CD8-positive, alpha-beta memory T cell (primary cell): ENCODE measurements at regions not wholly inside any gene's neighbourhood (a gene's known extent, or its start where the extent isn't known, plus 50 kb on each side); places are given as distances from the start of the nearest gene placed in this dataset.

ENCODE experiments used
- CTCF ChIA-PET: fragments of 350-600 bp; sonication (Branson Sonifier 250); formaldehyde crosslinking; loops from one replicate; lab custom pipeline; 2021; ENCODE audit warnings: antibody characterized with exemption; lab: Charles Lee
- POLR2A ChIA-PET: fragments of 350-600 bp; sonication (Branson Sonifier 250); formaldehyde crosslinking; loops from one replicate; lab custom pipeline; 2021; ENCODE audit warnings: antibody characterized with exemption; lab: Charles Lee
- DNase-seq, 5 donors: peaks; one replicate each; pipeline versions ENCODE4 v3.0.0 to v3.0.0-alpha.2; 2020 to 2022; ENCODE audit warnings: mixed read lengths in 1 of 5
- H3K27ac ChIP-seq: one replicate; pipeline ENCODE4 v1.7.0; 2013; ENCODE audit warnings: low read depth, mild to moderate bottlenecking, low read length, moderate library complexity
- H3K27me3 ChIP-seq: 2 replicates; pipeline ENCODE4 v1.7.0; 2013; ENCODE audit warnings: low read length, mild to moderate bottlenecking; ENCODE audit not compliant: insufficient read depth, poor library complexity, severe bottlenecking
- H3K36me3 ChIP-seq: 2 replicates; pipeline ENCODE4 v1.7.0; 2013; ENCODE audit warnings: mild to moderate bottlenecking, low read length, moderate library complexity; ENCODE audit not compliant: insufficient read depth
- H3K4me1 ChIP-seq: 2 replicates; pipeline ENCODE4 v1.7.0; 2013; ENCODE audit warnings: mild to moderate bottlenecking, low read length, moderate library complexity; ENCODE audit not compliant: insufficient read depth
- H3K4me3 ChIP-seq: 2 replicates; pipeline ENCODE4 v1.7.0; 2013; ENCODE audit warnings: mild to moderate bottlenecking, low read length
- H3K9me3 ChIP-seq: 2 replicates; pipeline ENCODE4 v1.7.0; 2013; ENCODE audit warnings: mild to moderate bottlenecking, low read length
- H3K27ac Mint-ChIP-seq, 8 donors: one replicate each; pipeline ENCODE4 v1.8.0; 2020 to 2021; ENCODE audit warnings: mixed read lengths in 8 of 8, mild to moderate bottlenecking in 6 of 8, inconsistent platforms in 3 of 8, moderate library complexity in 3 of 8
- H3K27me3 Mint-ChIP-seq, 2 donors: one replicate each; pipeline ENCODE4 v1.8.0; 2020 to 2021; ENCODE audit warnings: mixed read lengths in 2 of 2, mild to moderate bottlenecking in 1 of 2, moderate library complexity in 1 of 2
- H3K36me3 Mint-ChIP-seq, 3 donors: one replicate each; pipeline ENCODE4 v1.8.0; 2020 to 2021; ENCODE audit warnings: mixed read lengths in 3 of 3, inconsistent platforms in 1 of 3, mild to moderate bottlenecking in 1 of 3
- H3K4me1 Mint-ChIP-seq, 3 donors: one replicate each; pipeline ENCODE4 v1.8.0; 2020 to 2021; ENCODE audit warnings: mixed read lengths in 3 of 3, inconsistent platforms in 1 of 3, mild to moderate bottlenecking in 1 of 3
- H3K4me3 Mint-ChIP-seq, 7 donors: one replicate each; pipeline ENCODE4 v1.8.0; 2020 to 2021; ENCODE audit warnings: mixed read lengths in 7 of 7, mild to moderate bottlenecking in 6 of 7, moderate library complexity in 4 of 7, inconsistent platforms in 2 of 7
- H3K9me3 Mint-ChIP-seq, 5 donors: one replicate each; pipeline ENCODE4 v1.8.0; 2020 to 2022; ENCODE audit warnings: mixed read lengths in 5 of 5, mild to moderate bottlenecking in 3 of 5, moderate library complexity in 2 of 5, inconsistent platforms in 1 of 5

DNA sequence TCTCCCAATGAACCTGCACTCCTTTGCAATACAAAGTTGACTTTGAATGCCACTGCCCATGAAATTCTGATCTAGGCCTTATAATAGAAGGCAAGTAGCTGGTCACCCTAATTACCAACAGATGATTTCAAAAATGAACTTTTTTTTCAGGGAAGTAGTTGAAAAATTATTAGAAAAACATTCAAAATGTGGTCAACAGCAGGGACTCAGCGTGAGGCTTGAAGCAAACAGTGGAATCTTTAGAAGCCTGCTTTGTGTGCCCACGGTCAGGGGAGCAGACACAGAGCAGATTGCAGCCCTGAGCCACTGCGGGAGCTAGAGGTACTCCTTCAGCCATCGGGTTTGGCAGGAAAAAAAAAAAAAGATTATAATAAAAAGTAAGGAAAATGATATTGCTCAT, 87.1 kb upstream of the HEY2 start:
- H3K27me3 Mint-ChIP-seq, result peaks cover 0 to 11% of the 10 kb centered on the region in 2 donors
- H3K4me3 Mint-ChIP-seq, result no peak overlapping the region
- H3K9me3 Mint-ChIP-seq, result no peaks in the 10 kb centered on the region
- CTCF ChIA-PET, result interaction anchor here (0.7 kb wide), 1 partner anchor 56 kb away, joined by 3 read pairs; no protein-coding TSS in a partner anchor
- Histone ChIP-seq H3K4me3 (no peak overlapping the region), H3K27me3 (no peaks in the 10 kb centered on the region), H3K9me3 (no peaks in the 10 kb centered on the region), H3K4me1 (no peaks in the 10 kb centered on the region), H3K36me3 (no peaks in the 10 kb centered on the region), H3K27ac (no peak overlapping the region)
- H3K4me1 Mint-ChIP-seq, result peaks cover 0 to 7% (median 0%) of the 10 kb centered on the region in 3 donors
- no peak overlapping the region for H3K27ac Mint-ChIP-seq
- H3K36me3 Mint-ChIP-seq, result no peaks in the 10 kb centered on the region
- POLR2A ChIA-PET, result no interaction called here
- no peak for DNase-seq

DNA sequence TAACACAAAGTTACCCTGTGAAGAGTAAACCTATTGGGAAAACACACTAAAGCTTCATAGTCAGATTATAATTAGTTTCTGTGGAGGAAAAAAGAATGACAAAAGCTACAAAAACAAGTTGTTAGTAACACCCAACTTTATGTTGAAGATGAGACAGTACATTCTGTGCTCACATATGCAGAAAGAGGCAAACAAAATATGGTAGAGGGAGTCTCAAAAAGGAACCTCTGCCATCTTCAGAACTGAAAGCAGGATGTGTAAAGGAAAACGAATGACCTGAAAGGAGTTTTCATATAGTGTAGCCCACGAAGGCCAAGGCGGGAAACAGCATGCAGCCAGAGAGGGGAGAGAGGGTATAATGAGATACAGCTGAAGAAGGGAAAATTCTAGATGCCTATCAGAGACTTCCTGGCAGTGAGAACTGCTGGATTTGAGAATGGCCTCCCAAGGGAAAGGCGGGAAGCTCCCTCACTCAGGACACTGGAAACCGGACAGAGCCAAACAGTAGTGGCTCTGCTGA, 84.1 kb upstream of the HEY2 start:
- H3K4me1 ChIP-seq, result no peaks in the 10 kb centered on the region
- ChIA-PET POLR2A (no interaction called here), CTCF (no interaction called here)
- H3K36me3 Mint-ChIP-seq, result no peaks in the 10 kb centered on the region
- no peaks in the 10 kb centered on the region for H3K36me3 ChIP-seq
- no peak overlapping the region for H3K27ac Mint-ChIP-seq
- H3K4me3 ChIP-seq, result no peak overlapping the region
- H3K27ac ChIP-seq, result no peak overlapping the region
- H3K4me1 Mint-ChIP-seq, result peaks cover 0 to 7% (median 0%) of the 10 kb centered on the region in 3 donors
- no peaks in the 10 kb centered on the region for H3K27me3 ChIP-seq
- no peaks in the 10 kb centered on the region for H3K9me3 ChIP-seq
- DNase-seq, result no peak
- no peak overlapping the region for H3K4me3 Mint-ChIP-seq
- H3K9me3 Mint-ChIP-seq, result no peaks in the 10 kb centered on the region
- H3K27me3 Mint-ChIP-seq, result peaks cover 2 to 18% of the 10 kb centered on the region in 2 donors

DNA sequence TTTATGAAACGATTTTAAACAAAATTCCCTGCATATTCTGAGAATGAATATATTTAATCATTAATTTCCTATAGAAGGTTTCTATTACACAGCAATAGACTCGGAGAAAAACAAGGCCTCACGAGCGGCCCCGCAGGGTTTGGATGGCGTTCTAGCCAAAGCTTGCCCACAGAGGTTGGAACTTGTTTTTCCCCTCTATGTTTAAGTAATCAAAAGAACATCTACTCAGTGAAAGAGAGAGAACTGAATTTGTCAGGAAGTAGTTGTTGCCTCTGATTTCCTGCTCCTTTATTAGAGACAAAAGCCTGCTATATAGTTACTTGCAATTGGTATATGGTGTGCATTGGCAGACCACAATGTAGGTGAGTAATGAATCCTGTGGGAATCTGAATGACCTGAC, 82.1 kb upstream of the HEY2 start:
- H3K27ac Mint-ChIP-seq, result no peak overlapping the region
- Histone ChIP-seq H3K4me1 (no peaks in the 10 kb centered on the region), H3K36me3 (no peaks in the 10 kb centered on the region), H3K27me3 (no peaks in the 10 kb centered on the region), H3K9me3 (no peaks in the 10 kb centered on the region), H3K27ac (no peak overlapping the region), H3K4me3 (no peak overlapping the region)
- H3K4me3 Mint-ChIP-seq, result no peak overlapping the region
- H3K9me3 Mint-ChIP-seq, result no peaks in the 10 kb centered on the region
- H3K27me3 Mint-ChIP-seq, result peaks cover 2 to 27% of the 10 kb centered on the region in 2 donors
- ChIA-PET POLR2A (no interaction called here), CTCF (no interaction called here)
- H3K36me3 Mint-ChIP-seq, result no peaks in the 10 kb centered on the region
- H3K4me1 Mint-ChIP-seq, result peaks cover 0 to 7% (median 0%) of the 10 kb centered on the region in 3 donors
- DNase-seq, result no peak

DNA sequence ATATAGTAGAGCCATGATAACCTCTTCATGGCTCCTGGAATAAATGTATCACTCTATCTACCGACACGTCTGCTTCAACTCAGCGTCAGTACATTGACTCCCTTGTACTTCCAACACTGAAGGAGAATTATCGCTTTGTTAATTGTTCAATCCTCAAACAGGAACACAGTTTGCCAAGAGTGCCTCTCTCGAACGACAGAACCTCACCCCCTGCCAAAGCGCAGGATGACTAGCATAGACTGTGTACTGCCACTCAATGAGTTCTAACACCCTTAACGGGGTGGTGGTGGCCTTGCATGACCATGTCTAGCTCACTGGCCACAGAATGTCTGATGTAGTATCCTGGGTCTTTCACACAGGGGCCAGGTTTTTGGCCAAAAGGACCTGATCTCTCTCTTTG, 81.4 kb upstream of the HEY2 start:
- H3K36me3 ChIP-seq, result no peaks in the 10 kb centered on the region
- no peak for DNase-seq
- Mint-ChIP-seq H3K4me3 (no peak overlapping the region), H3K27me3 (peaks cover 2 to 26% of the 10 kb centered on the region in 2 donors), H3K27ac (no peak overlapping the region), H3K36me3 (no peaks in the 10 kb centered on the region), H3K4me1 (peaks cover 0 to 2% (median 0%) of the 10 kb centered on the region in 3 donors), H3K9me3 (no peaks in the 10 kb centered on the region)
- H3K4me1 ChIP-seq, result no peaks in the 10 kb centered on the region
- no peak overlapping the region for H3K4me3 ChIP-seq
- POLR2A ChIA-PET, result no interaction called here
- no peaks in the 10 kb centered on the region for H3K9me3 ChIP-seq
- CTCF ChIA-PET, result no interaction called here
- no peaks in the 10 kb centered on the region for H3K27me3 ChIP-seq
- H3K27ac ChIP-seq, result no peak overlapping the region

DNA sequence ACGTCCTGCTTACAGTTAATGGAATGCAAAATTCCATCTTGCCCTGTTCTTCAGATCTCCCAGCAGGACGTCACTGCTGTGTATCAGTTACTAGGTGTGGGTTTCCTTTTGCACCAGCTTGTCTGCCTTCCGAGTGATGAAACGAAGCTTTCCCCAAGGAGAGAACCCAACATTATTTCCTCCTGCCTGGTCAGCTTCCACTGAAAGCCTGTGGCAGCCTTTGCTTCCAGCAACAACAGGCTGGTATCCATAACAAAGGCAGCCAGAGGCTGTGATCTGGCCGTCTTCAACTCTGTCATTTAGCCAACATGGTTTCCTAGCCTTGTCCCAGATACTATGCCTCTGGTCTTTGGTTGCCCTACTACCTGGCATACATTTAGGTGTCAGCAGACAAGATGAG, 78.9 kb upstream of the HEY2 start:
- Mint-ChIP-seq H3K4me3 (no peak overlapping the region), H3K27me3 (peaks cover 7 to 45% of the 10 kb centered on the region in 2 donors), H3K27ac (no peak overlapping the region), H3K9me3 (no peaks in the 10 kb centered on the region), H3K4me1 (no peaks in the 10 kb centered on the region), H3K36me3 (no peaks in the 10 kb centered on the region)
- H3K4me1 ChIP-seq, result no peaks in the 10 kb centered on the region
- H3K27me3 ChIP-seq, result no peaks in the 10 kb centered on the region
- CTCF ChIA-PET, result no interaction called here
- DNase-seq, result no peak
- no peaks in the 10 kb centered on the region for H3K9me3 ChIP-seq
- H3K36me3 ChIP-seq, result no peaks in the 10 kb centered on the region
- H3K4me3 ChIP-seq, result no peak overlapping the region
- POLR2A ChIA-PET, result no interaction called here
- H3K27ac ChIP-seq, result no peak overlapping the region

DNA sequence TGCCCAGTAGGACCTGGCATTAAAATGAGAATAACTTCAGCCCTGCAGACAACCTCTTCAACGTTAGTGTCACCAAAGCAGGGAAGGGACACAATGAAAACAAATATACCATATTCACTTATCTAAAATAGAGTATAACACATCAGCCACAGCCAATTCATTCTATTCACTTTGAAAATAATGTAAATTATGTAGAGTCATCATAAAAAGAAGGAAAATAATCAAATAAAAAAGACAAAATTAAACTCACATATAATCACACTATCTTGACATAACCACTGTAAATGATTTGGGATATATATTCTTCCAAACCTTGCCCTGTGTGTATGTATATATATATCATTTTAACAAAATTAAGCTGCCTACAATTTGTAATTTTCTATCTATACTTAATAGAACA, 78.1 kb upstream of the HEY2 start:
- no peaks in the 10 kb centered on the region for H3K36me3 Mint-ChIP-seq
- ChIA-PET POLR2A (no interaction called here), CTCF (no interaction called here)
- no peak for DNase-seq
- no peak overlapping the region for H3K27ac Mint-ChIP-seq
- no peak overlapping the region for H3K4me3 ChIP-seq
- no peaks in the 10 kb centered on the region for H3K9me3 Mint-ChIP-seq
- H3K36me3 ChIP-seq, result no peaks in the 10 kb centered on the region
- H3K27ac ChIP-seq, result no peak overlapping the region
- H3K27me3 Mint-ChIP-seq, result peaks cover 7 to 50% of the 10 kb centered on the region in 2 donors
- no peaks in the 10 kb centered on the region for H3K4me1 ChIP-seq
- H3K4me1 Mint-ChIP-seq, result no peaks in the 10 kb centered on the region
- no peaks in the 10 kb centered on the region for H3K27me3 ChIP-seq
- no peak overlapping the region for H3K4me3 Mint-ChIP-seq
- H3K9me3 ChIP-seq, result no peaks in the 10 kb centered on the region

DNA sequence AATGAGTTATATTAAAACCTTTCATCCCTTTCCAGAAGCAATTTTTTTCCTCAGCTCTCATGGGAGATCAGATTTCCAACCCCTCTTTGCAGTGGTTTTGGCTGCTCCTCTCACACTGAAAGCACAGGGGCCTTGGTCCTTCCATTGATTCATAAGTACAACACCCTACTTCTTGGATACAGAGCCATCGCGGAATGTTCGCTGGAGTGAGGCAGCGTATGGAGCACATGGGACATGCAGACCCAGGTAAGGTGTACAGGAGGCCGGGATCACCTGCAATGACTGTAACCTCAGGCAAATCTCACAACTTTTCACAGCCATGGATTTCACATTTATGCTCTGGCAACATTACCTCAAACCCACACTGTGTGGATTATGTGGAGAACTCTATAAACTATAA, 75.2 kb upstream of the HEY2 start:
- no peaks in the 10 kb centered on the region for H3K36me3 Mint-ChIP-seq
- H3K27me3 Mint-ChIP-seq, result peaks cover 10 to 55% of the 10 kb centered on the region in 2 donors
- ChIA-PET POLR2A (no interaction called here), CTCF (no interaction called here)
- Histone ChIP-seq H3K4me3 (no peak overlapping the region), H3K27ac (no peak overlapping the region), H3K9me3 (no peaks in the 10 kb centered on the region), H3K27me3 (no peaks in the 10 kb centered on the region), H3K36me3 (no peaks in the 10 kb centered on the region), H3K4me1 (no peaks in the 10 kb centered on the region)
- no peaks in the 10 kb centered on the region for H3K9me3 Mint-ChIP-seq
- H3K4me3 Mint-ChIP-seq, result no peak overlapping the region
- no peak overlapping the region for H3K27ac Mint-ChIP-seq
- no peak for DNase-seq
- H3K4me1 Mint-ChIP-seq, result peaks cover 1 to 2% (median 2%) of the 10 kb centered on the region in 3 donors

DNA sequence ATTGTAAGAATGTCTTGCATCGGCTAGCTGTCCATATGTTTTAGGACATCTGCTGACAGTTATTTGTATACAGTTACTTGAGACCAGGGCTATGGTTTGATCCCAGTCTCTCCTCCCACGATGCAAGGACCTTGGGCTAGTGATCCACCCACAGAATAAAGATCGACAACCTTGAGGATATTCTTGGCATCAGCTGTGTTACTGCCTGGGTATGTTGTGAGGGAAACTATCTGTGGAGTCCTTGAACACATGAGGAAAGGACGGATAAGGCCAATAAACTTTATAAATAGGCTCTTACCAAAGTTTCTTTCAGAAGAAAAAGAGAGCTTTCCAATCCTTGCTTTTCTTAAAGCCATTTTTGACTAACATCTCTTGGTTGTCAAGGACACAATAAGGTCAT, 70.8 kb upstream of the HEY2 start:
- no peaks in the 10 kb centered on the region for H3K4me1 ChIP-seq
- Mint-ChIP-seq H3K9me3 (peaks cover 0 to 7% (median 0%) of the 10 kb centered on the region in 5 donors), H3K27me3 (peaks cover 18 to 57% of the 10 kb centered on the region in 2 donors), H3K27ac (no peak overlapping the region), H3K4me1 (peaks cover 10 to 11% (median 11%) of the 10 kb centered on the region in 3 donors), H3K36me3 (no peaks in the 10 kb centered on the region), H3K4me3 (no peak overlapping the region)
- H3K27me3 ChIP-seq, result no peaks in the 10 kb centered on the region
- POLR2A ChIA-PET, result no interaction called here
- no peak overlapping the region for H3K27ac ChIP-seq
- no peak overlapping the region for H3K4me3 ChIP-seq
- no peak for DNase-seq
- CTCF ChIA-PET, result no interaction called here
- no peaks in the 10 kb centered on the region for H3K36me3 ChIP-seq
- no peaks in the 10 kb centered on the region for H3K9me3 ChIP-seq
